ENCODE measurements at regions not wholly inside any gene's neighbourhood (a gene's known extent, or its start where the extent isn't known, plus 50 kb on each side); places are given as distances from the start of the nearest gene placed in this dataset.

DNA sequence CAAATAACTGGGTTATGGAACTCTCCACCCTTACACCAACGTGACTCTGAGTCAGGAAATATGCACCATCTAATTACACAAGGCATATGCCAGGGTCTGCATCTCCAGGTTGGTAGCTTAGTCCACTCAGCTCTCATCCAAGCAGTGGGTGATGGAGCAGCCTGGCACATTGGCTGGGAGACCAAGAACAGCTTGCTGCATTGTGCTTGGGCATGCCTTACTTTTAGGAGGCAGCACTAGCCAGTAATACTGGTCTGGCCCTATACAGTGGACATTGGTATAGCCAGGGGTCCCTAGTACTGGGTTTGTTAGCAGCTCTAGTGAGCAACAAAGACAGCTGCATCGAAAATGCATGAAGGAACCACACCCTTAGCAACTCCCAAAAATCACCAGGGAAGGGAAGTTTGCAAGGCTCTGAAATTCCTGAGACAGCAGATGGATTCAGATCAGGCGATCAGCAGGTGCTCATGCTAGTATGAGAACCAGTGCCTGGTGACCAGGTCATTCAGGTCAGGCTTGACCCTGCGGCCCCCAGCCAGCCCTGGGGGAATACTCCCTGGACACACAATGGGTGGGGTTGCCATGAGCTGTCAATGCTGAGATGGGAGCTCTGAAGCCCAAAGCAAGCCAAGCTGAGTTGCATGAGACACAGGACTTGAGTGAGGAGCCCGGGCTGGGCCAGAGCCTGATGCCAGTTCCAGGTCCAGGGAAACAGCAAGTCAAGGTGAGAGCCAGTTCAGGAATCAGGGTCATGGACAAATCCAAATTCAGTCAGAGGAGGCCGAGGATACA lies 217.9 kb upstream of the ZMIZ1 start:
- DNase-seq (ENCODE audit: extremely low spot score, insufficient read length, low read depth) = no peak
- FAIRE-seq = no peak

DNA sequence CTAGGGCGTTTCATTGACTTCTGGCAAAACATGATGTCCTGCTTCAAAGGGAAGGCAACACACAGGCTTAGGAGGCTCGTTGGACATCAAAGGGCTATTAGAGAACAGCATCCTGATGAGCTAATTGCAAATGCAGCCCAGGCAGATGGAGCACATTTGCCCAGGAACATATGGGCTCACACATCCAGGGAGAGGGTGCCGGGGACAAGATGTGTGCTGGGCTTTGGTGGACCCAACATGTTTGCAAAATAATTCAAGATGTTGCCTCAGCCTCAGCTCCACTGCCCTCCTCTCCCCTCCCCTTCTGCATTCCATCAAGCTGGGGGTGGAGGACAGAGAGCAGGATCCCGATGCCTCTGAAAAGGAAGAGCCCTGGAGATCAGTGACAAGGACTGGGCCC lies 217.1 kb upstream of the ZMIZ1 start:
- DNase-seq (ENCODE audit: extremely low spot score, insufficient read length, low read depth) (no peak), FAIRE-seq (no peak)

DNA sequence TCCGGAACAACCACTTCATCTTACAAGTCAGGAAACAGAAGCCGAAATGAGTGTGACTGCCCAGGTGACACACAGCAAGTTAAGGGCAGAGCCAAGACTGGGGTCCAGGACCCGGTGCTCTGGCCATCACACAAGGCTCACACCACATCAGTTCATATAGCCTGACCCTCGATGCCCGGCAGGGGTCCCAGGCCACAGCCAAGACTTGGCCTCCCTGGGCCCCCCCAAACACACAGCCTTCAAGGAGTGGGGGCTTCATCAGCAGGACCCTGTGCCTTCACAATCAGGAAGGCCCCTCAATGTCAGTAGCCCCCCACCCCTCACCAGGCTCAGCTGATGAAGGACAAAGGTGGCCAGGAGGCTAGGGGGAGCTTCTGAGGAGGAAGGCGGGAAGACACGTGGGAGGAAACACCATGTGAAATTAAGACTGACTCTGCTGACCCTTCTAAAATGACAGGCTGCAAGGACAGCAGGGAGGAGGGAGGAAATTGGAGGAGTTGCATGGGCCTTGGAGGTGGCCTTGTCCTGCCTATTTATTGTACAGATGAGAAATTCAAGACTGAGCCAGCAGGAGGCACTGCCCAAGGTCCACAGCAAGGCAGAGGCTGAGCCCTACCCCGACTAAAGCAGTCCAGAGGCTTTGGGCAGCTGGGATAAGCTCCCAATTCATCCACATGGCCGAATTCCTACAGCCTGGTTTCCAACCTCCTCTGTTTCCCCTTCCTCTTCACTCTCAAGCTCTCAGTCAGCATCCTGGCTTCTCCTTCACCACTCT lies 216.1 kb upstream of the ZMIZ1 start:
- DNase-seq (ENCODE audit: extremely low spot score, insufficient read length, low read depth) = no peak
- FAIRE-seq = no peak

DNA sequence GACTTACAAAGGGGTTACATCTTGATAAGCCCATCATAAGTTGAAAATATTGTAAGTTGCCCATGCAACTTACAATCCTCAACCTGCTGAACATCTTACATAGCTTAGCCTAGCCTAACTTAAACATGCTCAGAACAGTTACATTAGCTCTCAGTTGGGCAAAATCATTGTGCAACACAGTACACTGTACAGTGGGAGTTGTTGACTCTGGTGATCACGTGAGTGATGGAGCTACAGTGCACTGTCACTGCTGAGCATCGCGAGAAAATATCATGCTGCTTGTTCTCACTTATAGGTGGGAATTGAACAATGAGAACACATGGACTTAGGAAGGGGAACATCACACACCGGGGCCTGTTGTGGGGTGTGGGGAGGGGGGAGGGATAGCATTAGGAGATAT lies 214.9 kb upstream of the ZMIZ1 start:
- FAIRE-seq = no peak
- DNase-seq (ENCODE audit: extremely low spot score, insufficient read length, low read depth) = no peak

DNA sequence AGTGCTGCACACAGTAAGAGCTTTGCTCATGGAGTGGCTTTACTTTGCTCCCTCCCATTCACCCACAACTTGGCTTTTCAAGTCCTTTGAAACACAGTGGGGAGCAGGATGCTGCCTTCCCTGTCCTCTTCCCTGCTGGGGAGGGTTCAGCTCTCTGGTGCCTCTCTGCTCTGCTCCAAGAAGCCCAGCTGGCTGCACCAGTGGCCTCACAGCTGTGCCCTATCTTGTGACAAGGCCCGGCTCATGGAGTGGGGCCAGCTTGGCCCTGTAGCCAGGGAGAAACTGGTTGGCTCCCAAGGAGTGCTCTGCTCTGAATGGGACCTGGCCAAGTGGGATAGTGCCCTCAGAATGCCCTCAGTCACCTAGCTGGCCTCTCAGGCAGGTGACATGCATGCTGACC lies 212.3 kb upstream of the ZMIZ1 start:
- DNase-seq (ENCODE audit: extremely low spot score, insufficient read length, low read depth) (no peak), FAIRE-seq (no peak)

DNA sequence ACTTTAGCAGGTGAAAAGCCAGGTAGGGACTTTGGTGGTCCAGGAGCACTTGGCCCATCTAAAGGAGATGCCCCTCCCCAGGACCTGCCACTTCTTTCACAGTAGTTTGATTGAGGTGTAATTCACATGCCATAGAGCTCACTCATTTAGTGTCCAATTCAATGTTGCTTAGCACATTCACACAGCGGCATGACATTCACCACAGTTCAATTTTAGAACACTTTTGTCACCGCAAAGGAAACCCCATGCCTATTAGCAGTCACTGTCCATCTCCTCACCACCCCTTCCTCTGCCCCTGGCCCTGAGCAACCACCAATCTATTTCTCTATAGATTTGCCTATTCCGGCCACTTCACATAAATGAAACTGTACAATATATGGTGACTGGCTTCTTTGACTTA lies 211.6 kb upstream of the ZMIZ1 start:
- DNase-seq (ENCODE audit: extremely low spot score, insufficient read length, low read depth) (no peak), FAIRE-seq (no peak)

DNA sequence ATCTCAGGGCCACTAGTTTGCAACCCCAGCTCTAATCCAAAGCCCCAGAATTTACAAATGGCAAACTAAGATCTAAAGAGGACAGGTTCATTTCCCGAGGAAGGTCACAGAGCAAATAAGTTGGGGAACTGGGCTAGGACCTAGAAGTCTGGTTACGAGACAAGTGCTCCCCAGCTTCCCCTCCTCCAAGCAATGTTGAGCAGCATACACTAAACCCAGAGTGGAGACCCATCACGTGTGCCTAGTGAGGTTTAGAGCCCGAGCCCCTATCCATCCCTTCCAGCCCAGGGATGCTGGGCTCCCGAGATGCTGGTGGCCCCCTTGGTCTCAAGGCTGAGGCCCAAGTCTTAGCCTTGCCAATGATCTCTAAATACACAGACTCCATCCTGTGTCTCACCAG lies 209.5 kb upstream of the ZMIZ1 start:
- no peak for DNase-seq (ENCODE audit: extremely low spot score, insufficient read length, low read depth)
- FAIRE-seq = no peak

DNA sequence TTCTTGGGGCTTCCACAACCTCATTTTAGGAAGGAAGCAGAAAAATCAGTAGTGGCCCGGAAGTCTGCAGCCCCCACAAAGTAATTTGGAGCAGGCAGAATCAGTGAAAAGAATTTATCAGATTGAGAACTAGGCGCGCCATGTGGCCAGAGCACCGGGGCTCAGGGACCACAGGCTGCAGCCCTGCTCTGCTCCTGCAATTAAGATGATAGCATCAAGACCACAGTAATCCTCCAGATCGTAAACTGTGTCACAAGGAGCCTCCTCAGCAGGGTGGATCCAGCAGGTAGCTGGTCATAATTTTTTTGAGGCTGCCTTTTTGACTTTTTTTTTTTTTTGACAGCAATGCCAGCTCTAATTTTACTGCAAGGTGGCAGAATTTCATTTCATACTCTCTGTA lies 209.0 kb upstream of the ZMIZ1 start:
- FAIRE-seq = no peak
- no peak for DNase-seq (ENCODE audit: extremely low spot score, insufficient read length, low read depth)

DNA sequence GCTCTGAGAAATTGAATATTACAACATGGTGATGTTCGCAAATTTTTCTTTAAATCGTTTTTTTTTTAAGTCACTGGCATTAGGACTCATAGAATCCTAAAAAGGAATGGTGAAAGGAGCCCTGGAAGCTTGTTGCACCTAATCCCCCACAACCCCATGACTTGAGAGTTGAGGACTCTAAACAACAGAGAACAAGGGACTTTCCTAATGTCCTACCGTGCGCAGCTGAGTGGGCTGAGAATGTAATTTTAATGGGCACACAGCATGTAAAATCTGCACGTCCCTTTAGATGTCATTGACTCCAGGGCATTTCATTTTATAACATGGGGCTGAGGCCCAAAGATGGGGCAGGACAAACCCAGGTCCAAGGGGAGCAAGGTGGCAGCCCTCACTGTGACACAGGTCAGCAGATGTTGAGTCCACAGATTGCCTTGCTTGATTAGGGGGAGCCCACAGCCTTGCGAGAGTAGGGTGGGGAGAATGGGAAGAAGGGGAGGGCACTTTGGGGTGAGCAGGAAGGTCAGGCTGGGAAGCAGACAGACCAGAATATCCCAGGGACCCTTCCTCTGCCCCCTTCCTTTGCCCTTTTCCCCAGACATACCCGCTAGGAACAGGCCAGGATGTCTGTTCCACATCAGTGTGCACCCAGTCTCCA lies 208.4 kb upstream of the ZMIZ1 start:
- FAIRE-seq (no peak), DNase-seq (ENCODE audit: extremely low spot score, insufficient read length, low read depth) (no peak)

DNA sequence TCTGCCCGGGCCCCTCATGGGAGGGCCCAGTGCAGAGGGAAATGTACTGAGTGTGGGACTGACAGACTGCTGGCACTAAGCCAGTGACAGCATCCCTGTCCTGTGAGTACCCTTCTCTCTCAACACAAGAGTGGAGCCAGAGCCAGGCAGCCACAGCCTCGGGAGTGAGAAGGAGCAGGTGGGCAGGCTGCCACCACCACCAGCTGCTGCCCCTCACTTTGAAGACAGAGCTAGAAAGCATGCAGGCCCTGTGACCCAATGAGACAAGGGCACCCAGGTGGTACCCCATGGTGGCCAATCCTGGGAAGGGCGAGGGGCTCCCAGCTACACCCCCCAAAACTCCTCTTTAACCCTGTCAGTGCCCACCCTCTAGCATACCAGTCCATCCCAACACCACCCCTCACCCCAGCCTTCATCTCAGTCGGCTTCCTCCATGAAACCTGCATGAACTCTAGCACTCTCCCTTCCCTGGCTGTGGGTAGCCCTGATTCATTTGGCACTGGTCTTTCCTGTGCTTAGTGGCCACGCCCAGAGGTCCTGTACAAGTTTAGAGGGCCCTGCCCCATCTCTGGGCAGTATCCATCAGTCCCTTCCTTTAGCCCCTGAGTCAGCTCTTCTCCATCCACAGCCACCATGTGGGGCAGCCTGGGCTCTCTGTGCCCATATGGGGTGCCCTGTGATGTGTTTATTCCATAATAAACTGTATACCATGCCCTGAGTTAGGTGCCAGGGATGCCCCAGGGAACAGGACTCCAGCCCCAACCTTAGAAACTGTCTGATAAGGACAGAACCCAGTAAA lies 207.0 kb upstream of the ZMIZ1 start:
- FAIRE-seq = no peak
- DNase-seq (ENCODE audit: extremely low spot score, insufficient read length, low read depth) = no peak

DNA sequence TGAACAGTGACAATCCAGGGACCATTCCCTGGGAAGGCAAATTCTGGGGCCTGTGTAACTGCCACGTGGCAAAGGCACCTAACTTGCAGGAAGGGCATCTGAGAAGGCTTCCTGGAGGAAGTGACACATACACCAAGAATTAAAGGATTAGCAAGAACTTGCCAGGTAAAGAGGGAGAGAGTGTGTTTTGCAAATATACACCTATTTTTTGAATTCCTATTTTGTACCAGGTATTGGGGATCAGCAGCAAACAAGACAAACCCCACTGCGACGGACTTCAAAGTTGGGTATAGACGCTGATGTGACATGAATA lies 206.5 kb upstream of the ZMIZ1 start:
- DNase-seq (ENCODE audit: extremely low spot score, insufficient read length, low read depth) (no peak), FAIRE-seq (no peak)

DNA sequence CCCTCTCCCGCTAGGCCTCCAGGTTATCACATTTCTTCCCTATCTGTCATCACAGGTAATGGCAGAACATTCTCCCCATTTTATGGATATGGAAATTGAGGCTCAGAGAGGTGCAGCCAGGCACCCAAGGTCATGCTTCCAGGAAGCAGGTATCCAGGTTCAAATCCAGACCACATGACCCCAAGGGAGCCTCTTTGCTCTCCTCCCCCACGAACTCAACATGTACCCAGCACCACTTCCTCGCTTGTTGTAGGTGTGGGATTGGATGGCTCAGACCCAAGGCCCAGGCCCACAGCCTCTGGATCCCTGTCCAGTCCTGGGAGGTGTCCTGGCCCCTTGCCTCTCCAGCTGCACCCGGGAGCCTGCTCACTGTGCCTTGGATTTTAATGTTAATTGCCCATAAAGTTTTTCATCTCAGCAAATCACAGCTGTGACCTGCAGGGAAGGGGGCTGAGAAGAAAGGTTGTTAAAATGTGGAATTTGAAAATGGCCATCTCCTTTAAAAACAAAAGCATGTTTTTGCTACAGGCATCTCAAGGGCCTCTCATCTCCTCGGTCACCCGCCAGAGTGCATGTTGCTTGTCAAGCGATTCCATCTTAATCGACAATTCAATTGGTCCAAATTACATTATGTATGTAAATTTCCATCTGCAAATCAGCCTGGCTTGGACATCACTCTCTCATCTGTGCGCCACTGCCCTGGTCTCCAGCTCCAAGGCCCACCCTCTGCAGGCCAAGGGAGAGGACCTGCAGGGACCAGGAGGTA lies 205.4 kb upstream of the ZMIZ1 start:
- no peak for DNase-seq (ENCODE audit: extremely low spot score, insufficient read length, low read depth)
- FAIRE-seq = no peak

DNA sequence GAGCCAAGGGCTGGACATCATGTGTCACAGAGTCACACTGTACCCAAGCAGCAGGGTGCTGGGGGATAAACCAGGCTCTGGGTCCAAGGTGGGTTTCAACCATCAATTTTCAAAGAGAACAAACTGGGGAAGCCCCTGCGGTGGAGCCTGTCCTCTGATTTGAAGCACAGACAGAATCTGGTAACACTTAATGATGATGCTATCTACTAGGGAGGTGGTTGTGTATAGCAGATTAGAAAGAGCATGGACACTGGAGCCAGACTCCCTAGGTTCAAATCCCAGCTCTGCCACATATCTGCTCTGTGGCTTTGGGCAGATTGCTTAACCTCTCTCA lies 204.9 kb upstream of the ZMIZ1 start:
- FAIRE-seq (no peak), DNase-seq (ENCODE audit: extremely low spot score, insufficient read length, low read depth) (no peak)

DNA sequence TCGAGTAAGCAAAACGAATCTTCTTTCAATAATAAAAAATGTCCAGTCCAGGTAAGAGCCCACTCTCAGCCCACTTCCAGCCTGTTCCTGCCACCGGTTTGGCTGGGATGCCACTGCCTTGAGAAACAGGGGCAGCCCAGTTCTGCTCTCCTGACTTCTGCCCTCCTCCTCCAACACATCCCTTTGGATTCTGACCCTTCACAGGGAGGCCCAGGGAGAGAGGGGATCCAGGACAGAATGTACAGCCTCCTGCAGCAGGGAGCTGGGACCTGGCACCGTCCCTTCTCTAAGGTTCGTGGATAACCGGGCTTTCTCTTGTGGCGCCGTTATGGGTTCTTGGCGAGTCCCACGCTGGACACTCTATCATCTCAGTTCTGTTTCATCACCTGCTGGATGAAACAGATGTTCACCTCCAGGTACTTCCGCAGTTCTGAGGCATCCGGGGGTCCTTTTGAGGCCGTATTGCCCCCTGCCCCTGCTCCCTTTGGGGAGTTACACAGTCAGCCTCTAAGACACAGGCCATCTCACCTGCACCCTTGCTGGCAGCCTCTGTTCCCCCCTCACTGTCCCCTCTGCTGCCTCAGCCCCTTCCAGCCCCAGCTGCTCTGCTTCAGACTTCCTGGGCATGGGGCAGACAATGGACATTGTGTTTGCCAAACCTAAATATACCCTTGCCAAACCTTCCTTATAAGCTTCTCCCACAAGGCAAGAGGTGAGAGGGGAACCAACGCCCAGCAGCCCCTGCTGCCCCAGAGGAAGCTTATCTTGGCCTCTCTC lies 203.8 kb upstream of the ZMIZ1 start:
- DNase-seq (ENCODE audit: extremely low spot score, insufficient read length, low read depth) (no peak), FAIRE-seq (no peak)

DNA sequence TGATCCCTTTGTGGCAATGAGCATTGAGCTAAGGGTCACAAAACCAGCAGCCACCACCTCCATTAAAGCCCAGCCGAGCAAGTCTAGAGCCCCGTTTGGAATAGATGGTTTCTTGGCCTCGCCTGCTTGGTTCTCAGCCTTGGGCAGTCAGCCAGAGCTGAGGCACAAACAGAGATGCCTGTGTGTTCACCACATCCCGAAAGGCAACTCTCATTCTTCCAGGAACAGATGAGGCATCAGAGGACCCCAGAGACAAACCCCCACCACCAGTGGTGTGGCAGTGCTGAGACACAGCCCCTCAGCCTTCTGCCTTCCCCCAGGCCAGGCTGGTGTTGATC lies 203.3 kb upstream of the ZMIZ1 start:
- FAIRE-seq (no peak), DNase-seq (ENCODE audit: extremely low spot score, insufficient read length, low read depth) (no peak)

DNA sequence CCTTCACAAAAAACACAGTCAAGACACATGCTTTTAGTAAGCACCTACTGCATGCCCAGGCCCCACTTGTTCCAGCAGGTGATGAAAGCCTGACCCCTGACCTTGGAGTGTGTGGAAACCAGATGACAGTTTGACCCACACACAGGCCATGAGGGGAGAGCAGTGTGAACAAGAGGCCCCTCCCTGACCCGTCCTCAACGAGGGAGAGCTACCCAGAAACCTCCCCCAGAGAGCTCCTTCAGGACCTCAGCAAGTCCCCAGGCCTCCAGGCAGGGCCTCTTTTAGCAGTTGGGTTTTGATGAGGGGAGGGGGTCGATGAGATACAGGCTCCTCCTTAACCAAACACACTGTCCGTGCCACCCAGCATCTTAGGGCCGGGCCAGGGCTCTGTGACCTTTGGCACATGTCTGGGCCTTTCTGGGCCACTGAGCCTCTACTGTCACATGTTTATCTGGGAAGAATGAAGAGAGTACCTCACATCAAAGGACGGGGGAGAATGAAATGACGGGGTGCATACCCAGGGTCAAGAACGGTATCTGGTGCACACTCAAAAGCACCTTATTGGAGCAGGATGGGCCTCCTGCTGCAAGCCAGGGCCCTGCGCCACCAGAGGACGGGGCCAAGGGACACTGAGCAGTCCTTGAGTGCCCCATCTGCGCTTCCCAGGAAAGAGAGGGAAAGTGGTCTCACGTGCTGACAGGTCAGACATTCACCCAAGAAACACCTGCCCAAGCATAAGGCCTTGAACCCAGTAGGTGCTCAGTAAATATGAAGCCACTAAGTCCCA lies 202.6 kb upstream of the ZMIZ1 start:
- no peak for FAIRE-seq
- DNase-seq (ENCODE audit: extremely low spot score, insufficient read length, low read depth) = no peak

DNA sequence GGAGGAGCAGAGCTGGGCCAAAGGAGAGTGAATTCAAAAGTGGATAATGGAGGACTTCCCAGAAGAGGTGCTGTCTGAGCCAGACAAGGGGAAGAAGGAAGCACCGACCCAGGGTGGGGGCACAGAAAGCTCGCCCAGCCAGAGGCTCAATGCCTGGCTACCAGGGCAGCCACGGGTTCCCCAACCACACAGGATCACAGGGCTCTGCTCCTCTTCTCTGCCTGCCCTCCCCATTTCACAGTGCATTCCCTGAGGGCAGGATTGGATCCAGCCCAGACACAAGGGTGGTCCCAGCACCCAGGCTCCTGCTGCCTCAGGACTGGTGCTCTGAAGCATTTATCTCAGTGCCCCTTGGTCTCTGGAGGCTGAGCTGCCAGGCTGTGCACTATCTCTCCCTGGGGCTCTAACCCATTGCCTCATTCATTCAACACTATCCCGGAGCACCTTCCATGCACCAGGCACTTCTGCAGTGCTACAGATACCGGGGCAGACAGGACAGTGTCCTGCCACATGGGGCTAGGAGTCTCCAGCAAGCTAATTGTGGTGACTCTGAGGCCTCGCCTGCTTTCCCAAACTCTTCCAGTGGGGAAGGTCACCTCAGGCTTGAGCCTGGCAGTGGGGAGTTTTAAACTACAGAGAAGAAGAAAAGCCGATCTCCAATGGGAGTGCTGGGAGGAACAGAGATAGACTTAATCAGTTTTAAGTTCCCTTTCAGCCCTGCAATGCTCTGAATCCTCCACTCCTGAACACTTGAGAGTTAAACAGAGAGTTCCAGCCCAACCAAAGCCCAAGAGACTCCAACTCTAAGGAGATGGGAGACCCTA lies 201.8 kb upstream of the ZMIZ1 start:
- no peak for FAIRE-seq

DNA sequence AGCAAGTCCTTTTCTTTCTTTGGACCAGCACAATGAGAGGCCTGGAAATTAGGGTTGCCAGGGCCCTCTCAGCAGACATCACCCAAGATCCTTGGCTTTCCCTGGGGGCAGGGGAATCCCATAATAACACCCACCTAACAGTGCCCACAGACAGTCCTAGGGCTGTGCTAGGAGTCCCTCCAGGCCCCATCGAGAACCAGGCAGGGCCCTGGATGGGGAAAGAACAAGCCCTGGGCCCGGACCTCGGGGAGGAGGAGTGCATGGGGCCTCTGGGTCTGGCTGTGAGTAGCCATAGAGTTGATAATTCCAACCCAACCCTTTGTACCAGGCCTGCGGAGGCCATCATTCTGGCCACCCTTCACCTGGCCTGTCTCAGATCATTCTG lies 201.2 kb upstream of the ZMIZ1 start:
- DNase-seq (ENCODE audit: extremely low spot score, insufficient read length, low read depth) (no peak), FAIRE-seq (no peak)

More for the DNA sequence above, 201.8 kb upstream of the ZMIZ1 start:
- DNase-seq (ENCODE audit: extremely low spot score, insufficient read length, low read depth) = no peak

Measured in GM18507 (cell line).